Heart right ventricle (tissue), 16 donors: ENCODE measurements at regions not wholly inside any gene's neighbourhood (a gene's known extent, or its start where the extent isn't known, plus 50 kb on each side); places are given as distances from the start of the nearest gene placed in this dataset.

Source experiments
- ATAC-seq, 8 donors: fragments of 200-7000 bp; cut with Tn5 transposase; one replicate each; pipeline ENCODE4 v1.9.1; 2020; ENCODE audit warnings: mild to moderate bottlenecking in 8 of 8, moderate library complexity in 8 of 8, moderate number of reproducible peaks in 1 of 8
- DNase-seq, 2 donors: peaks; one replicate each; pipeline ENCODE4 v3.0.0-alpha.2; 2020
- H3K27ac ChIP-seq, 10 donors: fragments of 200-600 bp; sonication (generic) in 2 of 10; one replicate each; pipeline versions ENCODE4 v1.5.0 to v1.8.0; 2020 to 2022; ENCODE audit warnings: mild to moderate bottlenecking in 3 of 10
- H3K27me3 ChIP-seq, 7 donors: fragments of 200-600 bp; one replicate each; pipeline ENCODE4 v1.8.0; 2021 to 2022; ENCODE audit warnings: mild to moderate bottlenecking in 2 of 7
- H3K36me3 ChIP-seq, 9 donors: fragments of 200-600 bp; sonication (generic) in 1 of 9; one replicate each; pipeline versions ENCODE4 v1.5.0 to v1.8.0; 2020 to 2022; ENCODE audit warnings: mild to moderate bottlenecking in 2 of 9
- H3K4me1 ChIP-seq, 9 donors: fragments of 200-600 bp; sonication (generic) in 1 of 9; one replicate each; pipeline versions ENCODE4 v1.5.0 to v1.8.0; 2020 to 2022; ENCODE audit warnings: mild to moderate bottlenecking in 4 of 9
- H3K4me3 ChIP-seq, 10 donors: fragments of 200-600 bp; sonication (generic) in 2 of 10; one replicate each; pipeline versions ENCODE4 v1.5.0 to v1.8.0; 2020 to 2022; ENCODE audit warnings: mild to moderate bottlenecking in 7 of 10, moderate library complexity in 2 of 10
- H3K9me3 ChIP-seq, 11 donors: fragments of 200-600 bp in 10 of 11; sonication (generic) in 2 of 11; one replicate each; pipeline versions ENCODE4 v1.5.0 to v1.8.0; 2013 to 2022; ENCODE audit warnings: mild to moderate bottlenecking in 2 of 11, control low read depth in 1 of 11, moderate library complexity in 1 of 11
- CTCF ChIP-seq, 9 donors: fragments of 200-600 bp; sonication (generic) in 2 of 9; IDR thresholded peaks; one replicate each; pipeline versions ENCODE4 v1.5.0 to v1.8.0; 2021 to 2022; ENCODE audit warnings: antibody characterized with exemption in 9 of 9, mild to moderate bottlenecking in 5 of 9, moderate library complexity in 1 of 9
- whole genome bisulfite sequencing, 2 donors: extraction: QIAGEN DNeasy Blood & Tissue Kit; methylation state at CpG; one replicate each; pipeline ENCODE4 v1.1.7; 2013; ENCODE audit warnings: inconsistent platforms in 1 of 2; 5-methylcytosine and 5-hydroxymethylcytosine counted together
- intact Hi-C, 10 donors: fragments of 100-400 bp; cut with DNase I; formaldehyde crosslinking; loops; one replicate each; pipeline versions ENCODE4 v1.11.1 to v1.14.2; 2022
- donor health status: Arrhythmogenic right ventricular cardiomyopathy.
- donor health status: ischemic (EF 13 %, LVEDD 7.1; RV severe dilation, severe dysfunction).
- donor health status: healthy with polysubstance abuse.
- donor health status: DM: no; HTN: yes; CAD: no.
- donor health status: DM: no; HTN: no; CAD: no.
- donor health status: ischemic (EF 25% LVEDD 6.9; RV normal size, moderate dysfunction).
- donor health status: ischemic (EF 25% LVEDD 5.7; RV mildly dilated, moderate dysfunction).
- donor health status: healthy.
- donor health status: DM: yes; HTN: yes; CAD: no.
- donor health status: Ischemic cardiomyopathy.
- donor health status: ischemic (EF 35%, LVEDD 5.7; RV mildly dilated, moderate dysfunction).
- donor health status: nonischemic (EF 11% LVEDD 7.7; RV severe dilation, severe dysfunction).
- donor health status: DM: yes; HTN: yes; CAD: no.
- donor health status: PGD.
- donor health status: ischemic (EF 29% LVEDD 5.4; RV normal size, mild dysfunction).
- donor health status: nonischemic (EF 23%, LVEDD 6.1; RV moderate dilation, normal function).

- H3K27me3 ChIP-seq = no peaks in the 10 kb centered on the region
- no peaks in the 10 kb centered on the region for H3K4me1 ChIP-seq
- ATAC-seq (peak in 1 of 8 donors; percentile 38), DNase-seq (no peak)
- no peak overlapping the region for H3K27ac ChIP-seq
- 77 to 84% methylated on average over 1 of the region's 1 CpG for WGBS, 2 donors
- H3K4me3 ChIP-seq = no peak overlapping the region
- H3K36me3 ChIP-seq = no peaks in the 10 kb centered on the region
- intact Hi-C loops = no loop called here
- TF ChIP-seq CTCF (IDR thresholded peaks at IDR 0.05) = no peak
- H3K9me3 ChIP-seq = peaks cover 0 to 10% (median 0%) of the 10 kb centered on the region in 11 donors
Observed at GRCh38 chr4:136748165-136748564, 784.1 kb downstream of the PCDH18 start.

DNA sequence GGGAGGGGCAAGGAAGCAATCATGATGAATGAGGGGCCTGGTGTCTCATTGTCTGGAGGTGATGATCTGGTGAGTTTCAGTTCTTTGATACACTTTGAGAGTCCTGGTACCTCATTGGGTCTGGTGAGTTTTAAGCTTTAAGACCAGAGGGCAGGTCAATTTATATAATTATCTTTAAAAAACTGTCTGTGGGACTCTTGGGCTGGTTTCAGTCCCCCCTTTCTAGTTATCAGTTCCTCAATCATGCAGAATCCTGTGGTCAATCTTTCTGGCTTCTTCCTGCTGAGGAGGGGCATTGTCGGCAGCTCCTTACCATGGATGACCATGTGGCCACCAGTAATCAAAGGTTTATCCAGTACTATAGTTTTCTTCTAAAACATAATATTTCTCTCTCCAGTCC lies 789.1 kb downstream of the PCDH18 start:
- no peaks in the 10 kb centered on the region for H3K27me3 ChIP-seq

GRCh38 chr4:136742333-136742732 lies 790.0 kb downstream of the PCDH18 start:
- no peak overlapping the region for H3K4me3 ChIP-seq
- 44 to 57% methylated on average over 3 of the region's 3 CpGs for WGBS, 2 donors
- peaks cover 0 to 12% (median 0%) of the 10 kb centered on the region in 11 donors for H3K9me3 ChIP-seq
- ATAC-seq (no peak), DNase-seq (no peak)
- H3K27me3 ChIP-seq = no peaks in the 10 kb centered on the region
- H3K36me3 ChIP-seq = no peaks in the 10 kb centered on the region
- TF ChIP-seq CTCF (IDR thresholded peaks at IDR 0.05) = no peak
- no peaks in the 10 kb centered on the region for H3K4me1 ChIP-seq
- intact Hi-C loops = no loop called here
- no peak overlapping the region for H3K27ac ChIP-seq

More for the DNA sequence above, 789.1 kb downstream of the PCDH18 start:
- H3K4me1 ChIP-seq = no peaks in the 10 kb centered on the region
- H3K9me3 ChIP-seq = peaks cover 0 to 12% (median 0%) of the 10 kb centered on the region in 11 donors
- H3K4me3 ChIP-seq = no peak overlapping the region
- no peaks in the 10 kb centered on the region for H3K36me3 ChIP-seq
- intact Hi-C loops = no loop called here
- no peak for ATAC-seq
- H3K27ac ChIP-seq = no peak overlapping the region
- no peak for TF ChIP-seq CTCF (IDR thresholded peaks at IDR 0.05)
- no peak for DNase-seq
- 93 to 100% methylated on average over 1 of the region's 1 CpG for WGBS, 2 donors

DNA sequence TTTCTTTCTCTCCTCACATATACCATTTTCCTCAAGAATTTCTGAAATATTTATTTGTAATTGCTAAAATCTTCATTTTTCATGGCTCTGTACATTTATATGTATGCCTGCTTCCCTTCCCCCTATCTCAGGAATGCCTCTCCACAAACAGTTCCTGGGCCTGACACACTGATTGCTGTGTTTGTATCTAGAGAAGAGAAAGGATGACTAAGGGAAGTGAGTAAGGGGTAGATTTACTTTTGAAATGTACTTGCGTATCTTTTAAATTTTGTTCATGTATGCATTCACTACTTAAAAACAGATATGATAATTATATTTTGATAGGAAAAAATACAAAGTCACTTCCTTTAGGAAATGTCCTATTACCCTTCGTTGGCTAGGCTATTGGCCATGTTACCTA lies 790.8 kb downstream of the PCDH18 start:
- no peak for TF ChIP-seq CTCF (IDR thresholded peaks at IDR 0.05)
- intact Hi-C loops = no loop called here
- ATAC-seq (no peak), DNase-seq (no peak)
- no peak overlapping the region for H3K27ac ChIP-seq
- no peaks in the 10 kb centered on the region for H3K36me3 ChIP-seq
- no peaks in the 10 kb centered on the region for H3K4me1 ChIP-seq
- H3K9me3 ChIP-seq = peaks cover 0 to 12% (median 0%) of the 10 kb centered on the region in 11 donors
- 72 to 79% methylated on average over 2 of the region's 2 CpGs for WGBS, 2 donors
- no peak overlapping the region for H3K4me3 ChIP-seq
- H3K27me3 ChIP-seq = no peaks in the 10 kb centered on the region
